ENCODE measurements at regions not wholly inside any gene's neighbourhood (a gene's known extent, or its start where the extent isn't known, plus 50 kb on each side); places are given as distances from the start of the nearest gene placed in this dataset.

DNA sequence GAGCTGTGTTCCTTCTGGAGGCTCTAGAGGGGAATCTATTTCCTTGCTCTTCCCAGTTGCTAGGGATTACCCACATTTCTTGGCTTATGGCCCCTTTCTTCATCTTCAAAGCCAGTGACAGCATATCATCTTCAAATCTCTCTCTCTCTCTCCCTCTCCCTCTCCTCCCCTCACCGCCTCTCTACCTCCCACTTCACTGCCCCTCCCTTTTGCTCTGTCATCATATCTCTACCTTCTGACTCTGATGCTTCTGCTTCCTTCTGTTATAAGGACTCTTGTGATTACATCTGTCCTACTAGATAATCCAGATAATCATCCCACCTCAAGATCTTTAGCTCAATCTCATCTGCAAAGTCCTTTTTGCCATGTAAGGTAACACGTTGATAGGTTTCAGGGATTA is 93.1 kb upstream of the TEX13D start:
- H3K4me3 ChIP-seq (ENCODE audit: low read depth, low read length) = no peak overlapping the region
- DNase-seq (ENCODE audit: low read depth) = no peak
- TF ChIP-seq MYC (IDR thresholded peaks at IDR 0.05; ENCODE audit: low read depth, low read length) (no peak), POLR2A (IDR thresholded peaks at IDR 0.05; ENCODE audit: extremely low read depth, insufficient read length) (no peak)
- TF ChIP-seq, protein P1, sequence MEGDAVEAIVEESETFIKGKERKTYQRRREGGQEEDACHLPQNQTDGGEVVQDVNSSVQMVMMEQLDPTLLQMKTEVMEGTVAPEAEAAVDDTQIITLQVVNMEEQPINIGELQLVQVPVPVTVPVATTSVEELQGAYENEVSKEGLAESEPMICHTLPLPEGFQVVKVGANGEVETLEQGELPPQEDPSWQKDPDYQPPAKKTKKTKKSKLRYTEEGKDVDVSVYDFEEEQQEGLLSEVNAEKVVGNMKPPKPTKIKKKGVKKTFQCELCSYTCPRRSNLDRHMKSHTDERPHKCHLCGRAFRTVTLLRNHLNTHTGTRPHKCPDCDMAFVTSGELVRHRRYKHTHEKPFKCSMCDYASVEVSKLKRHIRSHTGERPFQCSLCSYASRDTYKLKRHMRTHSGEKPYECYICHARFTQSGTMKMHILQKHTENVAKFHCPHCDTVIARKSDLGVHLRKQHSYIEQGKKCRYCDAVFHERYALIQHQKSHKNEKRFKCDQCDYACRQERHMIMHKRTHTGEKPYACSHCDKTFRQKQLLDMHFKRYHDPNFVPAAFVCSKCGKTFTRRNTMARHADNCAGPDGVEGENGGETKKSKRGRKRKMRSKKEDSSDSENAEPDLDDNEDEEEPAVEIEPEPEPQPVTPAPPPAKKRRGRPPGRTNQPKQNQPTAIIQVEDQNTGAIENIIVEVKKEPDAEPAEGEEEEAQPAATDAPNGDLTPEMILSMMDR (IDR thresholded peaks at IDR 0.05; ENCODE audit: low read depth, low read length) = no peak
- TF ChIP-seq, protein P2, sequence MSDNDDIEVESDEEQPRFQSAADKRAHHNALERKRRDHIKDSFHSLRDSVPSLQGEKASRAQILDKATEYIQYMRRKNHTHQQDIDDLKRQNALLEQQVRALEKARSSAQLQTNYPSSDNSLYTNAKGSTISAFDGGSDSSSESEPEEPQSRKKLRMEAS (IDR thresholded peaks at IDR 0.05; ENCODE audit: low read depth, low read length) = no peak

DNA sequence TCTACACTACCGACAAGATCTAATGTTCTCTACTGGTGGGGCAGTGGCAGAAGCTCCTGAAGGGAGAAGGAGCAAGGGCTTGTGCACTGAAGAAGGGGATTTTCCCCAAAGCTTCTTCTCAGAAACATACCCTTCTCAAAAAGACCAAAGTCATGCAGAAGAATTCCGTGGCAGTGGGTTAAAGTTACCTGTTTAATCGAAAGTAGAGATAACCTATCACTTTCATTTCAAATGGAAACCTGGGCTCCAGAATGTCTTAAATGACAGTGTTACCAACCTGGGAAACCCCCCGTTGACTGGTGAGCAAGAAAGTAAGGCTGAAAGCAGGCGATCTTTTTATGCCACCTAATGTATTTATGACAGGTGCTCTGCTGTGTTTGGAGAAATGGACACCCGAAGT is 92.5 kb upstream of the TEX13D start:
- no peak for TF ChIP-seq MYC (IDR thresholded peaks at IDR 0.05; ENCODE audit: low read depth, low read length)
- TF ChIP-seq, protein P1 (IDR thresholded peaks at IDR 0.05; ENCODE audit: low read depth, low read length) = no peak
- TF ChIP-seq, protein P2 (IDR thresholded peaks at IDR 0.05; ENCODE audit: low read depth, low read length) = no peak
- TF ChIP-seq POLR2A (IDR thresholded peaks at IDR 0.05; ENCODE audit: extremely low read depth, insufficient read length) = no peak
- no peak overlapping the region for H3K4me3 ChIP-seq (ENCODE audit: low read depth, low read length)
- DNase-seq (ENCODE audit: low read depth) = no peak

DNA sequence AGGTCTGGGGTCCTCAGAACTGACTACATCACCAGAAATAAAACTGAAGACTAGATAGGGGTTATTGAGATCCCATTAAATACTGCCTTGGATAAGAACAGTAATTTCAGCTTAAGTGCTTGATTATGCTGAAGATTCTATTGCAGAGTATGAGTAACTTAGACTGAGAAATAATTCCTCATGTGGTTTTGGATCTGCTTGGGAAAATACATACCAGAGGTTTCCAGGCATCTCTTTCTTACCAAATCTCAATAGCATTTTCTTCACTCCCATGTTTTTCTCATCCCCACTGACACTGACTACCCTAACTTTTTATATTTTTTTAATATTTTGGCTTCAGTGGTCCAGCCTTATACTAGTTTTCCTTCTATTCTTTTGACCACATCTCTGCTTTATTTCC is 92.0 kb upstream of the TEX13D start:
- no peak for DNase-seq (ENCODE audit: low read depth)
- TF ChIP-seq, protein P1 (IDR thresholded peaks at IDR 0.05; ENCODE audit: low read depth, low read length) = no peak
- TF ChIP-seq MYC (IDR thresholded peaks at IDR 0.05; ENCODE audit: low read depth, low read length) (no peak), POLR2A (IDR thresholded peaks at IDR 0.05; ENCODE audit: extremely low read depth, insufficient read length) (no peak)
- TF ChIP-seq, protein P2 (IDR thresholded peaks at IDR 0.05; ENCODE audit: low read depth, low read length) = no peak
- no peak overlapping the region for H3K4me3 ChIP-seq (ENCODE audit: low read depth, low read length)

DNA sequence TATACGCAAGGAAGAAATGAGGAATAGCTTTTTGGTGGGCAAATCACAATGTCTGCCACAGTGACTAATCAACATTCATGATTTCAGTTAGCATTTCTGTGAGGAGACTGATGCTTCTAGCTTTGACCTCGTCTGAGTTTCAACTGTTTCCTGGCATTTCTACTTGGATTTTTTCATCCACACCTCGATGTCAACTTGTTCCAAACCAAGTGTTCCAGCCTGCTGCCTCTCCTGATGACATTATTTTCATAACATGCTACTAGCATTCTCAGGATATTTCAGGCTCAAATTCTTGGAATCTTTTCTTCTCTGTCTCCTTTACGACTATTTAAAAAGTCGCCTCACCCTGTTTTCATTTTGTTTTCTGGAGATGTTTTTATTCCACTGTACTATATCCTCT is 90.3 kb upstream of the TEX13D start:
- no peak for DNase-seq (ENCODE audit: low read depth)
- no peak overlapping the region for H3K4me3 ChIP-seq (ENCODE audit: low read depth, low read length)
- TF ChIP-seq POLR2A (IDR thresholded peaks at IDR 0.05; ENCODE audit: extremely low read depth, insufficient read length) (no peak), MYC (IDR thresholded peaks at IDR 0.05; ENCODE audit: low read depth, low read length) (no peak)
- TF ChIP-seq, protein P2 (IDR thresholded peaks at IDR 0.05; ENCODE audit: low read depth, low read length) = no peak
- TF ChIP-seq, protein P1 (IDR thresholded peaks at IDR 0.05; ENCODE audit: low read depth, low read length) = no peak

DNA sequence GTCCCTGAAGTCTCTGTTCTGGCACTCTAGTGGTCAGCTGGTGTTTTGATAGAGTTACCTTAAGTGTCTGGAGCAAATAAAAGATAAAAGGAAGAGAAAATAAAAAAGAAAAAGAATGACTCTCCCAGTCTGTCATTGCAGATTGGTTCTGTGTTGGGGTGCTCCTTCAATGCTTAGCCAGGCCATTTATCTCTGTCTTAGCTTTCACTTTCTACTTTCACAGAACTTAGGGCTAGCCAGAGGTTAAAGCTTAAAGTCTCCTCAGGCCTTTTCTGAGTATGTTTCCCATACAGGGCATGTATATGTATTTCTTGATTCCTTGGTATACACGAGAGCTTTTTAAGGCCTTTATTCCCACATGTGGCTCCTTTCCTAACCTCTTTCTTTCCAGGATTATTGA is 83.1 kb upstream of the TEX13D start:
- TF ChIP-seq, protein P2 (IDR thresholded peaks at IDR 0.05; ENCODE audit: low read depth, low read length) = no peak
- TF ChIP-seq, protein P1 (IDR thresholded peaks at IDR 0.05; ENCODE audit: low read depth, low read length) = no peak
- TF ChIP-seq MYC (IDR thresholded peaks at IDR 0.05; ENCODE audit: low read depth, low read length) (no peak), POLR2A (IDR thresholded peaks at IDR 0.05; ENCODE audit: extremely low read depth, insufficient read length) (no peak)
- no peak overlapping the region for H3K4me3 ChIP-seq (ENCODE audit: low read depth, low read length)
- no peak for DNase-seq (ENCODE audit: low read depth)
